SK-N-SH (cell line): ENCODE measurements at regions not wholly inside any gene's neighbourhood (a gene's known extent, or its start where the extent isn't known, plus 50 kb on each side); places are given as distances from the start of the nearest gene placed in this dataset.

Experiments used
- CTCF ChIA-PET: fragments of 300-600, 350-600 bp; formaldehyde crosslinking; extraction: SDS; loops from one replicate; lab custom pipeline; 2021; lab: Yijun Ruan, JAX
- POLR2A ChIA-PET: fragments of 350-600 bp; sonication (Branson Sonifier 250); formaldehyde crosslinking; extraction: SDS; loops from one replicate; lab custom pipeline; 2020; ENCODE audit warnings: antibody characterized with exemption, inconsistent platforms; lab: Yijun Ruan, JAX
- DNase-seq: peaks from one replicate; pipeline ENCODE4 v3.0.0; 2012
- H2AFZ ChIP-seq: fragments of 200-600 bp; sonication (generic); 2 replicates; pipeline ENCODE4 v1.8.1; 2016; ENCODE audit warnings: antibody characterized with exemption, mild to moderate bottlenecking, low read depth
- H3F3A ChIP-seq: fragments of 200-600 bp; sonication (generic); replicated peaks from 2 replicates; pipeline ENCODE3; 2016; ENCODE audit warnings: antibody characterized with exemption, mild to moderate bottlenecking; ENCODE audit not compliant: insufficient read depth
- H3K27ac ChIP-seq, 2 experiments: fragments of 200-500 bp in 1 of 2; fragments of 200-600 bp in 1 of 2; sonication (Bioruptor generic) in 1 of 2; sonication (generic), shearing (Covaris generic) in 1 of 2; 2 replicates each; pipeline versions ENCODE4 v1.5.1 to v1.6.1; 2014 to 2016; ENCODE audit warnings: low read depth in 2 of 2, inconsistent platforms in 1 of 2, low read length in 1 of 2, mild to moderate bottlenecking in 1 of 2, mixed read lengths in 1 of 2
- H3K27me3 ChIP-seq: fragments of 200-600 bp; sonication (generic), shearing (Covaris generic); 2 replicates; pipeline ENCODE4 v1.6.1; 2016; ENCODE audit warnings: mixed run types; ENCODE audit not compliant: insufficient read depth
- H3K36me3 ChIP-seq, 2 experiments: fragments of 200-500 bp in 1 of 2; fragments of 200-600 bp in 1 of 2; sonication (Bioruptor generic) in 1 of 2; sonication (generic) in 1 of 2; replicated peaks in 1 of 2; 2 replicates each; pipeline versions ENCODE3 to v1.5.1; 2014 to 2016; ENCODE audit warnings: low read length in 1 of 2, mild to moderate bottlenecking in 1 of 2; ENCODE audit not compliant: insufficient read depth in 2 of 2, control insufficient read depth in 1 of 2
- H3K4me1 ChIP-seq, 2 experiments: fragments of 200-500 bp in 1 of 2; fragments of 200-600 bp in 1 of 2; sonication (Bioruptor generic) in 1 of 2; sonication (generic), shearing (Covaris generic) in 1 of 2; 2 replicates each; pipeline versions ENCODE4 v1.5.1 to v1.6.1; 2014 to 2016; ENCODE audit warnings: low read depth in 1 of 2, low read length in 1 of 2, mixed run types in 1 of 2; ENCODE audit not compliant: insufficient read depth in 2 of 2, control insufficient read depth in 1 of 2
- H3K4me2 ChIP-seq: fragments of 200-600 bp; sonication (generic), shearing (Covaris generic); 2 replicates; pipeline ENCODE4 v1.6.1; 2017; ENCODE audit warnings: mixed run types
- H3K4me3 ChIP-seq, 2 experiments: fragments of 200-500 bp in 1 of 2; fragments of 200-600 bp in 1 of 2; sonication (Bioruptor generic) in 1 of 2; sonication (generic), shearing (Covaris generic) in 1 of 2; 2 replicates each; pipeline versions ENCODE4 v1.5.1 to v1.8.1; 2014 to 2016; ENCODE audit warnings: low read depth in 2 of 2, inconsistent platforms in 1 of 2, low read length in 1 of 2, mild to moderate bottlenecking in 1 of 2, mixed read lengths in 1 of 2, moderate library complexity in 1 of 2
- H3K79me2 ChIP-seq: fragments of 200-600 bp; sonication (generic); 2 replicates; pipeline ENCODE4 v1.8.1; 2017; ENCODE audit warnings: mild to moderate bottlenecking; ENCODE audit not compliant: insufficient read depth
- H3K9ac ChIP-seq: fragments of 200-600 bp; sonication (generic); 2 replicates; pipeline ENCODE4 v1.6.1; 2017; ENCODE audit warnings: mixed run types
- H3K9me2 ChIP-seq: fragments of 200-600 bp; sonication (generic); 2 replicates; pipeline ENCODE4 v1.6.1; 2017; ENCODE audit warnings: mixed run types
- H3K9me3 ChIP-seq: fragments of 200-600 bp; sonication (generic); 2 replicates; pipeline ENCODE4 v1.6.1; 2017; ENCODE audit warnings: mixed run types, mild to moderate bottlenecking, moderate library complexity
- H4K20me1 ChIP-seq: fragments of 200-600 bp; sonication (generic); 2 replicates; pipeline ENCODE4 v1.6.1; 2017; ENCODE audit warnings: mild to moderate bottlenecking, mixed run types; ENCODE audit not compliant: insufficient read depth
- ELF1 ChIP-seq: IDR thresholded peaks from 2 replicates; pipeline ENCODE4 v1.4.0; 2012
- EP300 ChIP-seq, 2 experiments: IDR thresholded peaks; 2 replicates each; pipeline versions ENCODE4 v1.4.0 to v1.6.1; 2012; ENCODE audit warnings: borderline replicate concordance in 1 of 2, low read depth in 1 of 2, low read length in 1 of 2
- JUND ChIP-seq: IDR thresholded peaks from 2 replicates; pipeline ENCODE4 v1.4.0; 2012
- RAD21 ChIP-seq: IDR thresholded peaks from 2 replicates; pipeline ENCODE4 v1.6.1; 2012; ENCODE audit warnings: mild to moderate bottlenecking, low read length
- RCOR1 ChIP-seq: fragments of 150-350 bp; IDR thresholded peaks from 2 replicates; pipeline ENCODE4 v1.6.1; 2017; ENCODE audit warnings: antibody characterized with exemption, low read length
- REST ChIP-seq: IDR thresholded peaks from 2 replicates; pipeline ENCODE4 v1.6.1; 2012; ENCODE audit warnings: mild to moderate bottlenecking, low read depth, low read length, moderate library complexity
- RXRA ChIP-seq: IDR thresholded peaks from 2 replicates; pipeline ENCODE4 v1.4.0; 2012; ENCODE audit warnings: low read depth, mild to moderate bottlenecking, borderline replicate concordance
- SIN3A ChIP-seq: IDR thresholded peaks from 2 replicates; pipeline ENCODE4 v1.6.1; 2012; ENCODE audit warnings: low read depth, mild to moderate bottlenecking, low read length, moderate library complexity, borderline replicate concordance
- TEAD4 ChIP-seq: IDR thresholded peaks from 2 replicates; pipeline ENCODE4 v1.4.0; 2012; ENCODE audit warnings: mild to moderate bottlenecking, borderline replicate concordance; ENCODE audit not compliant: insufficient read depth
- USF1 ChIP-seq: IDR thresholded peaks from 2 replicates; pipeline ENCODE4 v1.4.0; 2012; ENCODE audit warnings: low read depth, borderline replicate concordance
- USF2 ChIP-seq: fragments of 150-350 bp; IDR thresholded peaks from 2 replicates; pipeline ENCODE4 v1.6.1; 2017; ENCODE audit warnings: antibody characterized with exemption, low read length, low read depth, borderline replicate concordance
- YY1 ChIP-seq: IDR thresholded peaks from 2 replicates; pipeline ENCODE4 v1.4.0; 2012; ENCODE audit warnings: low read depth, mild to moderate bottlenecking
- WGBS: methylation state at CpG from one replicate; pipeline ENCODE4 v1.1.6; 2017; ENCODE audit warnings: low lambda C conversion rate; 5-methylcytosine and 5-hydroxymethylcytosine counted together
- TF ChIP-seq, protein P1 (sequence below): fragments of 200-600 bp; sonication (generic); IDR thresholded peaks from 2 replicates; pipeline ENCODE4 v1.6.1; 2017; ENCODE audit warnings: antibody characterized with exemption, mild to moderate bottlenecking, moderate library complexity

DNA sequence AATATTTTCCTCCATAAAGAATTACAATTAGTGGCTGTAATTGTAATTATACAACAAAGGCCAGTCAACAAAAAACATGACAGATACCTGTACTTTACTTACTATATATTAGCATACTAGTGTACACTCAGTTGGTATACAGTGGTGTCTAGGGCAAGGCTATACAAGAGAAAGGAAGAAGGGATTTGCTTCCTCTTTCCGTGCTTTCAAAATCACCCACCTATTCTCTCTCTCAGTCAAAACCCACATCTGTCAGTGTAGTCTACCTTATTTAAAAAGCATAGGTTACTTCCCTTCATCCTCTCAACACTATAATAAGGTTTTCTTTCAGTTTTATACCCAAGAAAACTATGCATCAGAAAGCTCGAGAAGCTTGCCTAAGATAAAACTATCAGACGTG is 355.8 kb upstream of the NR5A2 start:
- Histone ChIP-seq H3K9me2 (no peaks in the 10 kb centered on the region), H2AFZ (no peak overlapping the region), H3K4me2 (no peak overlapping the region), H3K9ac (no peak overlapping the region), H4K20me1 (no peaks in the 10 kb centered on the region), H3K27me3 (no peaks in the 10 kb centered on the region), H3K4me1 (peaks cover 0 to 4% of the 10 kb centered on the region in 2 experiments; a peak in 1 of 4 replicates), H3K9me3 (no peaks in the 10 kb centered on the region), H3K36me3 (no peaks in the 10 kb centered on the region), H3K79me2 (no peaks in the 10 kb centered on the region), H3K27ac (no peak overlapping the region), H3K4me3 (no peak overlapping the region), H3F3A (no peaks in the 10 kb centered on the region)
- no peak for DNase-seq
- 47% methylated on average over 3 of the region's 3 CpGs for WGBS
- ChIA-PET POLR2A (no interaction called here), CTCF (no interaction called here)
- TF ChIP-seq RXRA (no peak), TEAD4 (no peak)

DNA sequence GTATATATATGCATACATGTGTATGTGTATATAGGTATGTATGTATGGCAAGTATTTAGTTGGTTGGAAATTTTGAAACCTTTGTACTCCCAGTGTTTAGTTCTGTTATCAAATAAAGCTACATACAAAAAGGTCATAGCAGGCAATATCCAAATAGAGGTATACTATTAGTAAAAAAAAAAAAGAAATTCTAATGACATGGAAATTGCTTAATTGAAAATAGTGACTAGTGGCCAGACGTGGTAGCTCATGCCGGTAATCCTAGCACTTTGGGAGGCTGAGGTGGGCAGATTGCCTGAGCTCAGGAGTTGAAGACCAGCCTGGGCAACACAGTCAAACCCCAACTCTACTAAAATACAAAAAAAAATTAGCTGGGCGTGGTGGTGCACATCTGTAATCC is 351.6 kb upstream of the NR5A2 start:
- Histone ChIP-seq H4K20me1 (no peaks in the 10 kb centered on the region), H3K9me2 (no peaks in the 10 kb centered on the region), H2AFZ (no peak overlapping the region), H3K36me3 (no peaks in the 10 kb centered on the region), H3F3A (no peaks in the 10 kb centered on the region), H3K27ac (no peak overlapping the region), H3K4me1 (no peaks in the 10 kb centered on the region; a peak in 2 of 4 replicates), H3K9me3 (no peaks in the 10 kb centered on the region), H3K79me2 (no peaks in the 10 kb centered on the region), H3K4me3 (no peak overlapping the region), H3K4me2 (no peak overlapping the region), H3K9ac (no peak overlapping the region), H3K27me3 (no peaks in the 10 kb centered on the region; the same call in 1 of the 2 replicates)
- ChIA-PET CTCF (interaction anchor here (0.9 to 1.2 kb wide), 2 partner anchors 509 to 834 kb away, joined by 3 read pairs; no protein-coding TSS in a partner anchor), POLR2A (no interaction called here)
- no peak for DNase-seq
- WGBS: 86% methylated on average over 3 of the region's 3 CpGs
- no peak for TF ChIP-seq USF2
- TF ChIP-seq, protein P1, sequence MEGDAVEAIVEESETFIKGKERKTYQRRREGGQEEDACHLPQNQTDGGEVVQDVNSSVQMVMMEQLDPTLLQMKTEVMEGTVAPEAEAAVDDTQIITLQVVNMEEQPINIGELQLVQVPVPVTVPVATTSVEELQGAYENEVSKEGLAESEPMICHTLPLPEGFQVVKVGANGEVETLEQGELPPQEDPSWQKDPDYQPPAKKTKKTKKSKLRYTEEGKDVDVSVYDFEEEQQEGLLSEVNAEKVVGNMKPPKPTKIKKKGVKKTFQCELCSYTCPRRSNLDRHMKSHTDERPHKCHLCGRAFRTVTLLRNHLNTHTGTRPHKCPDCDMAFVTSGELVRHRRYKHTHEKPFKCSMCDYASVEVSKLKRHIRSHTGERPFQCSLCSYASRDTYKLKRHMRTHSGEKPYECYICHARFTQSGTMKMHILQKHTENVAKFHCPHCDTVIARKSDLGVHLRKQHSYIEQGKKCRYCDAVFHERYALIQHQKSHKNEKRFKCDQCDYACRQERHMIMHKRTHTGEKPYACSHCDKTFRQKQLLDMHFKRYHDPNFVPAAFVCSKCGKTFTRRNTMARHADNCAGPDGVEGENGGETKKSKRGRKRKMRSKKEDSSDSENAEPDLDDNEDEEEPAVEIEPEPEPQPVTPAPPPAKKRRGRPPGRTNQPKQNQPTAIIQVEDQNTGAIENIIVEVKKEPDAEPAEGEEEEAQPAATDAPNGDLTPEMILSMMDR: peak; percentile 18; the same call in 1 of the 2 replicates

GRCh38 chr1:199678771-199679170 is 348.7 kb upstream of the NR5A2 start:
- 55% methylated on average over 1 of the region's 1 CpG for WGBS
- Histone ChIP-seq H3F3A (no peaks in the 10 kb centered on the region), H3K9me3 (no peaks in the 10 kb centered on the region), H3K27me3 (no peaks in the 10 kb centered on the region; the same call in 1 of the 2 replicates), H3K36me3 (no peaks in the 10 kb centered on the region), H4K20me1 (no peaks in the 10 kb centered on the region), H3K9me2 (no peaks in the 10 kb centered on the region), H3K9ac (no peak overlapping the region), H3K27ac (no peak overlapping the region), H2AFZ (no peak overlapping the region), H3K4me3 (no peak overlapping the region), H3K79me2 (no peaks in the 10 kb centered on the region), H3K4me2 (no peak overlapping the region), H3K4me1 (no peaks in the 10 kb centered on the region; a peak in 2 of 4 replicates)
- no peak for DNase-seq
- ChIA-PET CTCF (interaction anchor here (0.8 kb wide), 1 partner anchor 810 kb away, joined by 3 read pairs; no protein-coding TSS in a partner anchor), POLR2A (no interaction called here)
- TF ChIP-seq YY1: no peak
- TF ChIP-seq ELF1: no peak
- TF ChIP-seq JUND: no peak
- no peak for TF ChIP-seq SIN3A
- TF ChIP-seq USF1: no peak
- TF ChIP-seq RAD21: no peak
- TF ChIP-seq RCOR1: no peak
- TF ChIP-seq EP300 (IDR thresholded peaks at IDR 0.05; ENCODE audit: borderline replicate concordance in 1 of 2, low read depth in 1 of 2, low read length in 1 of 2): no peak
- TF ChIP-seq REST: no peak
- TF ChIP-seq, all 33 proteins: peak for 0
